ENCODE measurements at regions not wholly inside any gene's neighbourhood (a gene's known extent, or its start where the extent isn't known, plus 50 kb on each side); places are given as distances from the start of the nearest gene placed in this dataset.

DNA sequence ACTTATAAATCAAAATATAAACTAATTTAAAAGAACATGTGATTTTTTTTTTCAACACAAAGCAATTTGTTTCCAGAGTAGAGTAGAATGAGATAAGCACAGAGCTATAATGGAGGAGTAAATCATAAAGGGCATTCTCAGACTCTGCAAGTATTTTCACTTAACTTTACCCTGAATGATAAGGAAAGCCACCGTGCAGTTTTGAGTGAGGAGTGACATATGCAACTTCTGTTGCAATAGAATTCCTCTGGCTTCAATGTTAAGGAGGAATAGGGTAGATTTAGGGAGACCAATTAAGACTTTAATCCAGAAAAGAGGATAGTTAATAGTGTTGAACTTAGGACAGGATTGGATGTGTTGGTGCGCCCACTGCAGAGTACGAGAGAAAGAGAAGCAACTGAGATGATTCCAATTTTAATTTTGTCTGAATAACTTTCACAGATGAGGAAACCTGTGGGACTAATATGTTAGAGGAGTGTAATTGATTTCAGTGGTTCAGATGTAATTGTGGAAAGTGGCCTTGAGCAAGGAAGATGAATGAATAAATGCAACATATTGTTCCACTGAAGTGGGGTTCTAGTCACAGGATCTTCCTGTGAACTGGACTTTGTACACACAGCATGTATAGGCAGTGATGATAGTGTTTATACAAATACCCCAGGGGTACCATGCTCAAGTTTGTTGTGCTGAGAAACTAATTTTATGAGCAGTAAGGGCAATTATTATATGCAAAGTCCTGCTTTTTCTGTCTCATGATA is 255.5 kb upstream of the ANO3 start:
- ATAC-seq (ENCODE audit: insufficient read depth, low FRiP score), result no peak
- no peaks in the 10 kb centered on the region for H3K4me1 ChIP-seq (ENCODE audit: control insufficient read depth in 5 of 5, insufficient read depth in 5 of 5, low read length in 5 of 5)
- H3K27me3 ChIP-seq (ENCODE audit: control insufficient read depth in 3 of 3, insufficient read depth in 3 of 3, low read length in 2 of 3), result no peaks in the 10 kb centered on the region
- WGBS, 2 donors, result 76 to 77% methylated on average over 3 of the region's 3 CpGs
- no peak for TF ChIP-seq CTCF (IDR thresholded peaks at IDR 0.05; ENCODE audit: control extremely low read depth, extremely low read depth)
- no peak overlapping the region for H3K9ac ChIP-seq (ENCODE audit: insufficient read depth in 1 of 2, low read length in 2 of 2)
- H3K36me3 ChIP-seq (ENCODE audit: control insufficient read depth in 4 of 4, insufficient read depth in 4 of 4, low read length in 4 of 4), result no peaks in the 10 kb centered on the region
- no peaks in the 10 kb centered on the region for H3K9me3 ChIP-seq (ENCODE audit: control insufficient read depth in 4 of 4, insufficient read depth in 3 of 4, low read length in 3 of 4)
- no peak overlapping the region for H3K4me3 ChIP-seq
- no peak for DNase-seq
- H3K27ac ChIP-seq (ENCODE audit: low read depth in 1 of 2, low read length in 1 of 2), result no peak overlapping the region

DNA sequence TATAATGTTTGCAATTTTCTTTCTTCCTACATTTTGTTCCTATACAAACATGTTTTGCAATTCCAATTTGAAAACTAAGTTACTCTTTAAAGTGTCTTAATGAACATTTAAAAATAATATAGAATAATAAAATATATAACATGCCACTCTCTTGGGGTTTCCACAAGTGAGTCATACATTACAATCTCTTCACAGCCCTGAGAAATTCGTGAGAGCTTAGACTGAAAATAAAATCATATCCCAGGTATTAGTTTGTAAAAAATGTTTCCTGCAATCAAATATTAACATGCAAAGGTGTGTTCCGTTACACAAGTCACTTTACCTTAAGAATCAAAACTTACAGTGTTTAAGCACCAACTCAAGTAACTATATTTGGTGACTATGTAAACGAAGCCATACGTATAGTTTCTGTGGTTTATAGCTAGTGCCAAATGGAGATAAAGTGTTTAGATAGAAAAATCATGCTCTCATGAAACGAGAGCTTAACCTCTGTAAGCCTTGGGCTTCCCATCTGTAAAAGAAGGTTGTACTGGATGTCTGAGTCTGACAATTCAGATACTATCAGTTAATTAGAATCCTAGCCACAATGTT is 253.6 kb upstream of the ANO3 start:
- Histone ChIP-seq H3K27me3 (ENCODE audit: control insufficient read depth in 3 of 3, insufficient read depth in 3 of 3, low read length in 2 of 3) (no peaks in the 10 kb centered on the region), H3K9ac (ENCODE audit: insufficient read depth in 1 of 2, low read length in 2 of 2) (no peak overlapping the region), H3K9me3 (ENCODE audit: control insufficient read depth in 4 of 4, insufficient read depth in 3 of 4, low read length in 3 of 4) (no peaks in the 10 kb centered on the region), H3K4me1 (ENCODE audit: control insufficient read depth in 5 of 5, insufficient read depth in 5 of 5, low read length in 5 of 5) (no peaks in the 10 kb centered on the region), H3K27ac (ENCODE audit: low read depth in 1 of 2, low read length in 1 of 2) (no peak overlapping the region), H3K36me3 (ENCODE audit: control insufficient read depth in 4 of 4, insufficient read depth in 4 of 4, low read length in 4 of 4) (no peaks in the 10 kb centered on the region), H3K4me3 (no peak overlapping the region)
- TF ChIP-seq CTCF (IDR thresholded peaks at IDR 0.05; ENCODE audit: control extremely low read depth, extremely low read depth), result no peak
- no peak for DNase-seq
- 43 to 65% methylated on average over 5 of the region's 5 CpGs for WGBS, 2 donors
- ATAC-seq (ENCODE audit: insufficient read depth, low FRiP score), result no peak

DNA sequence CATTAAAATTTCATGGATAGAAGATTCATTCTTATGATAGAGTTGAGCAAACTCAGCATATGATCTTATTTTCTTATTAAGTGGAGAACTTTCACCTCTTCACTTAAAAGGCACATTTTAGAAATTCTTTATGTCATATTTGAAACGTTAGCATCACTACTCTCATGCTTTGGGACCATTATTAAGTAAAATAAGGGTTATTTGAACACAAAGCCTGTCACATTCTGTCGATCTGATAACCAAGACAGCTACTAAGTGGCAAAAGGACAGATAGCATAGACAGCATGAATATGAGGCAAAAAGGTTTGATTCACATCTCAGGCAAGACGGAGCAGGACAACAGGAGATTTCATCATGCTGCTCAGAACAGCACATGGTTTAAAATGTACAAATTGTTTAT is 247.6 kb upstream of the ANO3 start:
- Histone ChIP-seq H3K9ac (ENCODE audit: insufficient read depth in 1 of 2, low read length in 2 of 2) (no peak overlapping the region), H3K4me1 (ENCODE audit: control insufficient read depth in 5 of 5, insufficient read depth in 5 of 5, low read length in 5 of 5) (no peaks in the 10 kb centered on the region), H3K36me3 (ENCODE audit: control insufficient read depth in 4 of 4, insufficient read depth in 4 of 4, low read length in 4 of 4) (no peaks in the 10 kb centered on the region), H3K4me3 (no peak overlapping the region), H3K27ac (ENCODE audit: low read depth in 1 of 2, low read length in 1 of 2) (no peak overlapping the region), H3K9me3 (ENCODE audit: control insufficient read depth in 4 of 4, insufficient read depth in 3 of 4, low read length in 3 of 4) (no peaks in the 10 kb centered on the region), H3K27me3 (ENCODE audit: control insufficient read depth in 3 of 3, insufficient read depth in 3 of 3, low read length in 2 of 3) (no peaks in the 10 kb centered on the region)
- WGBS, 2 donors, result 79 to 81% methylated on average over 3 of the region's 3 CpGs
- no peak for DNase-seq
- no peak for TF ChIP-seq CTCF (IDR thresholded peaks at IDR 0.05; ENCODE audit: control extremely low read depth, extremely low read depth)
- no peak for ATAC-seq (ENCODE audit: insufficient read depth, low FRiP score)
